H1 (cell line): ENCODE measurements at regions not wholly inside any gene's neighbourhood (a gene's known extent, or its start where the extent isn't known, plus 50 kb on each side); places are given as distances from the start of the nearest gene placed in this dataset.

Experiments
- CTCF ChIA-PET: fragments of 300-600 bp; sonication (Branson Sonifier 250); formaldehyde crosslinking; loops from one replicate; lab custom pipeline; 2021; ENCODE audit not compliant: partially characterized antibody; lab: Charles Lee
- POLR2A ChIA-PET: fragments of 300-600 bp; sonication (Branson Sonifier 250); formaldehyde crosslinking; loops from one replicate; lab custom pipeline; 2021; ENCODE audit warnings: inconsistent platforms; ENCODE audit not compliant: partially characterized antibody; lab: Charles Lee
- DNase-seq, 2 experiments: peaks; one replicate each; pipeline versions ENCODE4 v3.0.0 to v3.0.0-alpha.2; 2010 to 2022; ENCODE audit warnings: low spot score in 2 of 2, low read depth in 1 of 2, mixed read lengths in 1 of 2
- FAIRE-seq: peaks from 2 replicates; lab custom pipeline; 2011; peaks lifted over from hg19 to GRCh38; lab: Jason Lieb, UNC
- H2AFZ ChIP-seq: 2 replicates; pipeline ENCODE4 v1.8.1; 2012; ENCODE audit warnings: low read length, inconsistent platforms
- H2AK5ac ChIP-seq: 2 replicates; pipeline ENCODE4 v1.6.1; 2013; ENCODE audit warnings: low read depth, low read length
- H2BK120ac ChIP-seq: replicated peaks from 2 replicates; pipeline ENCODE3; 2013; ENCODE audit warnings: low read depth, low read length, inconsistent platforms
- H2BK12ac ChIP-seq: 2 replicates; pipeline ENCODE4 v1.6.1; 2013; ENCODE audit warnings: low read depth, low read length
- H2BK15ac ChIP-seq: 2 replicates; pipeline ENCODE4 v1.6.1; 2013; ENCODE audit warnings: low read length
- H2BK20ac ChIP-seq: 2 replicates; pipeline ENCODE4 v1.6.1; 2013; ENCODE audit warnings: low read length
- H2BK5ac ChIP-seq: 2 replicates; pipeline ENCODE4 v1.6.1; 2013; ENCODE audit warnings: low read depth, low read length
- H3K14ac ChIP-seq: 2 replicates; pipeline ENCODE4 v1.6.1; 2013; ENCODE audit warnings: inconsistent platforms; ENCODE audit not compliant: insufficient read length
- H3K18ac ChIP-seq: 2 replicates; pipeline ENCODE4 v1.6.1; 2013; ENCODE audit warnings: low read length; ENCODE audit errors: extremely low read depth
- H3K23ac ChIP-seq: 2 replicates; pipeline ENCODE4 v1.6.1; 2013; ENCODE audit warnings: inconsistent platforms; ENCODE audit not compliant: insufficient read length
- H3K23me2 ChIP-seq: 2 replicates; pipeline ENCODE4 v1.6.1; 2013; ENCODE audit warnings: low read depth, low read length
- H3K27ac ChIP-seq: 2 replicates; pipeline ENCODE4 v1.6.1; 2011; ENCODE audit warnings: low read depth, low read length, inconsistent platforms
- H3K27me3 ChIP-seq, 4 experiments: replicated peaks in 1 of 4; 1 replicate in 1 of 4; 2 replicates in 3 of 4; pipeline versions ENCODE4 v1.6.1 to v1.8.1; 2011 to 2013; ENCODE audit warnings: low read length in 3 of 4, mild to moderate bottlenecking in 3 of 4, inconsistent platforms in 2 of 4, mixed read lengths in 2 of 4, moderate library complexity in 1 of 4; ENCODE audit not compliant: control insufficient read depth in 3 of 4, insufficient read depth in 3 of 4; ENCODE audit errors: extremely low read depth in 1 of 4
- H3K36me3 ChIP-seq, 4 experiments: 2 replicates each; pipeline versions ENCODE4 v1.6.1 to v1.8.1; 2011 to 2013; ENCODE audit warnings: mild to moderate bottlenecking in 4 of 4, low read length in 3 of 4, moderate library complexity in 2 of 4, control low read depth in 1 of 4, inconsistent platforms in 1 of 4; ENCODE audit not compliant: insufficient read depth in 4 of 4, control insufficient read depth in 2 of 4
- H3K4ac ChIP-seq: replicated peaks from 2 replicates; pipeline ENCODE3; 2013; ENCODE audit warnings: low read length, low read depth, mixed read lengths, inconsistent platforms; ENCODE audit not compliant: insufficient read length
- H3K4me1 ChIP-seq, 4 experiments: replicated peaks in 1 of 4; 1 replicate in 1 of 4; 2 replicates in 3 of 4; pipeline versions ENCODE4 v1.6.1 to v1.8.1; 2011 to 2013; ENCODE audit warnings: low read length in 3 of 4, inconsistent platforms in 2 of 4, mixed read lengths in 1 of 4; ENCODE audit not compliant: insufficient read depth in 4 of 4, control insufficient read depth in 3 of 4
- H3K4me2 ChIP-seq, 2 experiments: 2 replicates each; pipeline versions ENCODE4 v1.6.1 to v1.8.1; 2011 to 2013; ENCODE audit warnings: low read depth in 2 of 2, low read length in 2 of 2, control low read depth in 1 of 2, inconsistent platforms in 1 of 2, mild to moderate bottlenecking in 1 of 2; ENCODE audit not compliant: insufficient read depth in 1 of 2
- H3K4me3 ChIP-seq, 4 experiments: fragments of 200-600, 300-600 bp in 1 of 4; sonication (generic), shearing (Covaris generic), sonication (Bioruptor Twin) in 1 of 4; 2 replicates each; pipeline versions ENCODE4 v1.5.1 to v1.8.1; 2011 to 2016; ENCODE audit warnings: low read length in 4 of 4, low read depth in 3 of 4, control low read depth in 2 of 4, inconsistent platforms in 2 of 4, mild to moderate bottlenecking in 2 of 4, mixed read lengths in 1 of 4, moderate library complexity in 1 of 4; ENCODE audit not compliant: insufficient read depth in 2 of 4; ENCODE audit errors: extremely low read depth in 1 of 4
- H3K56ac ChIP-seq: replicated peaks from 2 replicates; pipeline ENCODE3; 2013; ENCODE audit warnings: low read depth, mild to moderate bottlenecking, mixed read lengths, low read length, inconsistent platforms; ENCODE audit not compliant: insufficient read length
- H3K79me1 ChIP-seq: 2 replicates; pipeline ENCODE4 v1.6.1; 2013; ENCODE audit warnings: low read depth, low read length, control low read depth
- H3K79me2 ChIP-seq, 2 experiments: 2 replicates each; pipeline versions ENCODE4 v1.6.1 to v1.8.1; 2012 to 2013; ENCODE audit warnings: low read length in 2 of 2, mild to moderate bottlenecking in 2 of 2, inconsistent platforms in 1 of 2; ENCODE audit not compliant: insufficient read depth in 2 of 2, control insufficient read depth in 1 of 2
- H3K9ac ChIP-seq, 4 experiments: replicated peaks in 1 of 4; 1 replicate in 1 of 4; 2 replicates in 3 of 4; pipeline versions ENCODE4 v1.6.1 to v1.8.1; 2011 to 2013; ENCODE audit warnings: low read depth in 3 of 4, low read length in 3 of 4, control low read depth in 2 of 4, mild to moderate bottlenecking in 2 of 4, moderate library complexity in 2 of 4, inconsistent platforms in 1 of 4; ENCODE audit errors: extremely low read depth in 1 of 4
- H3K9me3 ChIP-seq, 2 experiments: 2 replicates each; pipeline versions ENCODE4 v1.6.1 to v1.8.1; 2012 to 2013; ENCODE audit warnings: mild to moderate bottlenecking in 2 of 2, moderate library complexity in 2 of 2, control low read depth in 1 of 2, inconsistent platforms in 1 of 2, low read depth in 1 of 2, low read length in 1 of 2, mixed read lengths in 1 of 2; ENCODE audit not compliant: insufficient read depth in 2 of 2
- H4K20me1 ChIP-seq, 2 experiments: replicated peaks in 1 of 2; 2 replicates each; pipeline versions ENCODE3 to v1.8.1; 2011 to 2013; ENCODE audit warnings: inconsistent platforms in 2 of 2, low read length in 2 of 2, mild to moderate bottlenecking in 1 of 2; ENCODE audit not compliant: insufficient read depth in 2 of 2, control insufficient read depth in 1 of 2
- H4K5ac ChIP-seq: 2 replicates; pipeline ENCODE4 v1.6.1; 2013; ENCODE audit warnings: low read length, low read depth, mixed read lengths, inconsistent platforms; ENCODE audit not compliant: insufficient read length
- H4K8ac ChIP-seq: 2 replicates; pipeline ENCODE4 v1.8.0; 2013; ENCODE audit warnings: mild to moderate bottlenecking, moderate library complexity, low read length, inconsistent platforms; ENCODE audit not compliant: insufficient read depth; ENCODE audit errors: extremely low read depth
- H4K91ac ChIP-seq: replicated peaks from 2 replicates; pipeline ENCODE3; 2013; ENCODE audit warnings: low read length, mixed read lengths, inconsistent platforms; ENCODE audit not compliant: insufficient read length
- RAD21 ChIP-seq, 2 experiments: IDR thresholded peaks in 1 of 2; conservative IDR thresholded peaks in 1 of 2; 2 replicates each; pipeline ENCODE4 v1.6.1; 2011; ENCODE audit warnings: low read depth in 2 of 2, low read length in 2 of 2, improper control_type of control experiment in 1 of 2, inconsistent platforms in 1 of 2, mild to moderate bottlenecking in 1 of 2, moderate library complexity in 1 of 2
- TAF1 ChIP-seq: IDR thresholded peaks from 2 replicates; pipeline ENCODE4 v1.6.1; 2011; ENCODE audit warnings: mild to moderate bottlenecking, low read depth, low read length
- WGBS, 2 experiments: shearing (Covaris generic) in 1 of 2; methylation state at CpG; one replicate each; pipeline versions ENCODE4 v1.1.6 to v1.1.7; 2013 to 2015; ENCODE audit warnings: low lambda C conversion rate in 2 of 2, mixed read lengths in 2 of 2, inconsistent platforms in 1 of 2, low coverage in 1 of 2, missing lambda C conversion rate in 1 of 2; ENCODE audit not compliant: insufficient replicate concordance in 2 of 2, insufficient coverage in 1 of 2, insufficient read length in 1 of 2; ENCODE audit errors: extremely low coverage in 1 of 2, missing lambda C conversion rate in 1 of 2; 5-methylcytosine and 5-hydroxymethylcytosine counted together
- TF ChIP-seq, protein P1 (sequence below), 3 experiments: IDR thresholded peaks; 1 replicate in 2 of 3; 2 replicates in 1 of 3; pipeline versions ENCODE4 v1.5.1 to v1.6.1; 2011; ENCODE audit warnings: low read length in 3 of 3, mild to moderate bottlenecking in 3 of 3, inconsistent platforms in 2 of 3, low read depth in 1 of 3, moderate library complexity in 1 of 3; ENCODE audit not compliant: insufficient read depth in 1 of 3; ENCODE audit errors: control extremely low read depth in 1 of 3

GRCh38 chr4:79241846-79242245 is 84.0 kb downstream of the NAA11 start:
- Histone ChIP-seq H2BK15ac (no peak overlapping the region), H4K20me1 (no peaks in the 10 kb centered on the region), H3K9ac (no peak overlapping the region), H4K5ac (no peak overlapping the region), H2AK5ac (no peak overlapping the region), H3K23me2 (no peaks in the 10 kb centered on the region), H2BK12ac (no peak overlapping the region), H2AFZ (no peak overlapping the region; the same call in 1 of the 2 replicates), H3K4me1 (peaks cover 0 to 3% (median 0%) of the 10 kb centered on the region in 4 experiments; a peak in 1 of 7 replicates), H3K9me3 (peaks cover 3 to 17% of the 10 kb centered on the region in 2 experiments; a peak in 2 of 4 replicates), H4K91ac (no peak overlapping the region), H3K4me3 (no peak overlapping the region), H3K27ac (no peak overlapping the region), H3K14ac (no peak overlapping the region), H2BK5ac (no peak overlapping the region), H3K23ac (no peak overlapping the region), H3K4ac (no peak overlapping the region), H4K8ac (no peak overlapping the region), H2BK20ac (no peak overlapping the region), H3K79me1 (no peaks in the 10 kb centered on the region), H2BK120ac (no peak overlapping the region), H3K56ac (no peak overlapping the region), H3K18ac (no peak overlapping the region), H3K27me3 (no peaks in the 10 kb centered on the region), H3K36me3 (no peaks in the 10 kb centered on the region; a peak in 1 of 8 replicates), H3K4me2 (no peak overlapping the region; a peak in 1 of 4 replicates), H3K79me2 (no peaks in the 10 kb centered on the region)
- 49% methylated on average over 3 of the region's 3 CpGs; no CpG with 5 or more reads in 1 of the 2 experiments for WGBS, 2 experiments
- DNase-seq (no peak), FAIRE-seq (no peak)
- ChIA-PET CTCF (interaction anchor here (0.5 to 1.8 kb wide), 12 partner anchors 9 to 897 kb away, joined by 3 to 5 read pairs (median 3); no protein-coding TSS in a partner anchor), POLR2A (no interaction called here)
- TF ChIP-seq TAF1 (no peak), RAD21 (IDR thresholded peaks at IDR 0.05 in 1 of 2, conservative IDR thresholded peaks at IDR 0.05 in 1 of 2; ENCODE audit: low read depth in 2 of 2, low read length in 2 of 2) (peak; percentile 76 to 77)
- TF ChIP-seq, protein P1, sequence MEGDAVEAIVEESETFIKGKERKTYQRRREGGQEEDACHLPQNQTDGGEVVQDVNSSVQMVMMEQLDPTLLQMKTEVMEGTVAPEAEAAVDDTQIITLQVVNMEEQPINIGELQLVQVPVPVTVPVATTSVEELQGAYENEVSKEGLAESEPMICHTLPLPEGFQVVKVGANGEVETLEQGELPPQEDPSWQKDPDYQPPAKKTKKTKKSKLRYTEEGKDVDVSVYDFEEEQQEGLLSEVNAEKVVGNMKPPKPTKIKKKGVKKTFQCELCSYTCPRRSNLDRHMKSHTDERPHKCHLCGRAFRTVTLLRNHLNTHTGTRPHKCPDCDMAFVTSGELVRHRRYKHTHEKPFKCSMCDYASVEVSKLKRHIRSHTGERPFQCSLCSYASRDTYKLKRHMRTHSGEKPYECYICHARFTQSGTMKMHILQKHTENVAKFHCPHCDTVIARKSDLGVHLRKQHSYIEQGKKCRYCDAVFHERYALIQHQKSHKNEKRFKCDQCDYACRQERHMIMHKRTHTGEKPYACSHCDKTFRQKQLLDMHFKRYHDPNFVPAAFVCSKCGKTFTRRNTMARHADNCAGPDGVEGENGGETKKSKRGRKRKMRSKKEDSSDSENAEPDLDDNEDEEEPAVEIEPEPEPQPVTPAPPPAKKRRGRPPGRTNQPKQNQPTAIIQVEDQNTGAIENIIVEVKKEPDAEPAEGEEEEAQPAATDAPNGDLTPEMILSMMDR (IDR thresholded peaks at IDR 0.05; ENCODE audit: control extremely low read depth in 1 of 3, insufficient read depth in 1 of 3, low read depth in 1 of 3, low read length in 3 of 3) = peak in 1 of 3 experiments; percentile 55; a peak in 2 of 4 replicates
